NCI-H2196 (cell line): ENCODE measurements at regions not wholly inside any gene's neighbourhood (a gene's known extent, or its start where the extent isn't known, plus 50 kb on each side); places are given as distances from the start of the nearest gene placed in this dataset.
"Not testable (repeated sequence)": the region's sequence is repeated elsewhere in the genome, so short reads cannot be mapped to it uniquely, and the experiment has no call there.

Experiments used
- DNase-seq: peaks from one replicate; lab custom pipeline; 2025; ENCODE audit not compliant: unreplicated experiment; lab: John Stamatoyannopoulos, UW

- no peak for DNase-seq
These were observed 239.5 kb upstream of the RPS23 start for GRCh38 chr5:82517544-82518075.

DNA sequence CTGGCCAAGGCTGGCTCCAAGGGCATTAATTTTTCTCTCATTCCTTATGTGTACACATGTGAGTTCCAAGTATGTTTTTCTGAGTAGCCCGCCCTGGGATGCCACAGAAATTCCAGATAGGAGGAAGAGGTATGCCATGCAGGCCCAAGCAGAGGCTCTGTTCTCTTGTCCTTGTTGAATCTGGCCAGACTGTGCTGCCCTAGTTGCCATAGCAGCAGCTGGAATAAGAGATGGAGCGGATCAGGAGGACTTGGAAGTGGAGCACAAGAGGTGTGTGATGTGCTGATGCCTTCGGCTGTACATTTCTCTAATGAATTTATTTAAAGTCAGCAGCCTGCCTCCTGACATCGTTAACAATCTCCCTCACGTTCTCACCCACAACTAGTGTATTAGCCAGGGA lies 235.6 kb upstream of the RPS23 start:
- no peak for DNase-seq

- DNase-seq = no peak
These were observed 233.9 kb upstream of the RPS23 start for GRCh38 chr5:82512025-82512424.

DNA sequence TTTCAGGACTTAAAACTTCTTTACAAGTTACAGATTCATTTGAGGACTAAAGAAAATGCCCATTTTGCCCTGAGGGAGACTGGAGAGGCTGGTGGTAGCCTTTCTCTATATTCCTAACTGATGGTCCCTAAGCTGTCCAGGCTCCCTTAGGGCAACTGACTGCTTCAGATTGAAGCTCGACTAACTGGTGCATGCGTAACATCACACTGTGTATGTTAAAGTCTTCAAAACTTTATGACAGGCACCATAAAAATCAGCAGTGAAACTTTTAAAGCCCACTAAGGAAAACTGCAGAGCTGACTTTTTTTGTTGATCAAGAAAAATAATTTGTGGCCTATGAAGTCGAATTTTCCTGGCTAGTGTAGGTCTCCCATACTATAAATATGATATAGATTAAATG lies 233.0 kb upstream of the RPS23 start:
- no peak for DNase-seq

- DNase-seq = no peak
These were observed 231.6 kb upstream of the RPS23 start for GRCh38 chr5:82509762-82510161.

DNA sequence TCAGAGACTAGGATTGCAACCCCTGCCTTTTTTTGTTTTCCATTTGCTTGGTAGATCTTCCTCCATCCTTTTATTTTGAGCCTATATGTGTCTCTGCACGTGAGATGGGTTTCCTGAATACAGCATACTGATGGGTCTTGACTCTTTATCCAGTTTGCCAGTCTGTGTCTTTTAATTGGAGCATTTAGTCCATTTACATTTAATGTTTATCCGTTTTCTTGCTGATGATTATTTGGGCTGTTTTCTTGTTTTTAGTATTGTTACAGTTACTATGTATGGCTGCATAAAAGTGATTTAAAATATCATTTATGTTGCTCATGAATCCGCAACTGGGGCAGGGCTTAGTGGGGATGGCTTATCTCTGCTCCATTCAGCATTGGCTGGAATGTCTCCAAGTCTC lies 228.2 kb upstream of the RPS23 start:
- DNase-seq = not testable (repeated sequence)

DNA sequence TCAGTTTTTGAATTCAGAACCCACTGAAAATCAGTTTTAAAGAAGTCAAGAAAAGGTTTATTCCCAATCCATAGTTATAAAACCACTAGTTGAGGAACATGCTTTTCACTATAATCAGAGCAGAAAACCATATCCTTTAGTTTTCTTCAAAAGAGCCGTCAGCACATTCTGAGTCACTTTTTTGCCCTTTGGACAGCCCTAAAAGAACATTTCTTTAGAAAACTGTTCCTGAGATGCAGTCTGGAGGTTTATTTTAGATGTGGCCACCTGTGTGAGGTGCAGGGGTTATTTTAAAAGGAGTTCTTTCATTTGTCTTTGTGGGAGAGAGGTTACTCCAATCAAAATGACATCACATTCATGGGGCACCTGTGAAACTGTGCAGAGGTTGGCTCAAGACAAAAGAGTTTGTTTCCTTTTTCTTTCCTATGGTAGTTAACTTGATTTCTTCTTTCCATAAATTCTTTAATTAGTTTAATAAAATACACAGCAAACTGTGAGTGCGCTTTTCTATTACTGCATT lies 221.6 kb upstream of the RPS23 start:
- DNase-seq = no peak

- DNase-seq = no peak
These were observed 219.1 kb upstream of the RPS23 start for GRCh38 chr5:82497242-82497641.

DNA sequence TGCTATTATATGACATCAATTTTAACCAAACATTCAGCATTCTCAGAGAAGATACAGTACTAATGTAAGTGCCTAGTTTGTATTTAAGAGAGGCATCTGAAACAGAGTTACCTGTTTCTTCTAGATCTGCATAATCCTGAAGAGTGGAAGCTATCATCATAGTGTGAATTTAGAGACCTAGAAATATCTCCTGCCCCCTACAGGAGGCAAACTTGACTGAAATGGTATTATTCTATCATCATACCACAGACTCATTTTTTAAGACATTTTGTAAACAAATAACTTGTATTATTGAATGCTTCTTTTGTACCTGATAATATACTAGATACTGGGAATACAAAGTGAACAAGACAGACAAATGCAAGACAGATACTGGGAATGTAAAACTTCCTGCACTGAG lies 216.8 kb upstream of the RPS23 start:
- no peak for DNase-seq

GRCh38 chr5:82493221-82493620 lies 215.1 kb upstream of the RPS23 start:
- no peak for DNase-seq

- no peak for DNase-seq
These were observed 213.2 kb upstream of the RPS23 start for GRCh38 chr5:82491397-82491796.

DNA sequence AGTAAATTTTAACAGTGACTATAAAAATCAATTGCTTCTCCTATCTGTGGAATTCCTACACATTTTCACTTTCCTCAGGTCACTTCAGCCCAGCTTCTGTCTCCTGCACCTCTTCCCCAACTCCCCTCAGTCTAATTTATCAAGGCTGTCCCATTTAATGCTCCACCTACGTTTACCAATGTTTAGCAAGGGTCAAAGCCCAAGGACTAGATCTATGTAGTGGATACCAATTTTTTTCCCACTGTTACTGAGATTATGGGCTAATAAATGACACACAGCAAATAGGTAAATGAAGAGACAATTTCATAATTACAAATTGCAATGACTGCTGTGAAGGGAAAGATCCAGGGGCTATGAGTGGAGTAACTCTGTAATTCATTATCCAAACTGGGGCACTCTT lies 211.5 kb upstream of the RPS23 start:
- DNase-seq = no peak

DNA sequence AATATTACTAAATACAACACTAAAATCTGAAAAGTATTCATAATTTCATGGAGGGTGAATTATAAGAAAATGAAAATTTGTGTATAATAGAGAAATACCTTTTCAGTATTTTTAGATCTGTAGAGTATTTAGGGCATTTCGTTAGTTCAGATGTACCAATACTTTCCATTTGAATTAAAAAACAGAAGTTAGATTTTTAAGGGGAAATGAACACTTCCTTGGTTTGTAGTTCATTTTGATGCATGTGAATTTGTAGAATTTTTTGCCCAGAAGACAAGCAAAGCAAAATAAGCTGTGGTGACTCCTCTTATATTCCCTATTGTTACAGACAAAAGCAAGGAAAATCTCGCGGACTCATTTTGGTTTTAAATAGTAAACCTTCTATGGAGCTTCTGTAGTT lies 209.0 kb upstream of the RPS23 start:
- no peak for DNase-seq

DNA sequence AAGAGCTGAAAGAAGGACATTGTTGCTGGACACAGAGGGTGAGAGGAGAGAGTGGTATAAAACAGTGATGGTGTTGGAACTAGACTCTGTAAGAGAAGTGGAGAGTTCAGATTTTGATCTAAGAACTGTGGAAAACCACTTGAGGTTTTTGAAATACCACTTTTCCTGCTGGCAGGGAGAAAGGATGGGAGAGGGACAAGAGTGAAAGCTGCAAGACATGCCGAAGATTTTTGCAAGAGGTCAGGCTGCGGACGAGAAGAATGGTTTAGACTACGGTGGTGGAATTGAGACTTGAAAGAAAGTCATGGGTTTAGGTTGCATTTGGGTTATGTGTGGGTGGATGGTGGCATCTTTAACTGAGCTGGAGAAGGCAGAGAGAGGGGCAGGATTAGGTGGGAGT lies 202.2 kb upstream of the RPS23 start:
- DNase-seq = no peak

- no peak for DNase-seq
These were observed 198.0 kb upstream of the RPS23 start for GRCh38 chr5:82476155-82476554.

DNA sequence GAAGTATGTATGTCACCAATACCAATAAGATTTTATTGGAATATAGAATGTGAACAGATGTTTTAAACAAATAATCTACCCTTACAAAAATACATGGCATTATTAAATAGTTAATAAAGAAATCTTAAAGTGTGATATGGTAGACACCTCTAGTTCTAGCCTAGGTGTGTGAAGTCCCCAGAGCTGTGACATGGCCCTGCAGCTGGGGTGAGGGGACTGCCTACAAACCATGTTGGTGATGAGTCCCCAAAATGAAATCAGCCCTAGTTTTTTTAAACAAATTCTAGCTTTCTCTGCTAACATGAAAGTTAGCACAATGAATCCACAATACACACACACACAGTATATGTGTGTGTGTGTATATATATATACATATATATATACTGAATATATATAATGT lies 195.1 kb upstream of the RPS23 start:
- no peak for DNase-seq

- DNase-seq = no peak
These were observed 192.2 kb upstream of the RPS23 start for GRCh38 chr5:82470185-82470994.

- no peak for DNase-seq
These were observed 188.9 kb upstream of the RPS23 start for GRCh38 chr5:82466986-82467561.

DNA sequence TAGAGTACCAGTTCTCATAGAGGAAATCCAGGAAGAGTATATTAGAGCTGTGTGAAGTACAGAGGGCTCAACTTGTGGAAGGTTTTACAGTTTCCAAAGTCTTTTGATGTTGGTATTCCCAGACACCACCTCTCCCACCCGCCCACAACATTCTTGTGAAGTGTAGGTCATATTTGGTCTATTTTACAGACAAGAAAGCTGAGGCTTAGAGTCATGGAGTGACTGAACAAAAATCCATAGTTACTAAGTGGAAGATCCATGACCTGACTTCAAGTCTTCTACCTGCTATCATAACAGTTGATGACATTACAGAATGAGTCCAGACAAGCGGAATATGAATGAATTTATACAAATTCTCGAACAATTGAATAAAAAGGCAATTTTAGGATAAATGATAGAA lies 187.1 kb upstream of the RPS23 start:
- DNase-seq = no peak

- no peak for DNase-seq
These were observed 181.5 kb upstream of the RPS23 start for GRCh38 chr5:82459626-82460025.

DNA sequence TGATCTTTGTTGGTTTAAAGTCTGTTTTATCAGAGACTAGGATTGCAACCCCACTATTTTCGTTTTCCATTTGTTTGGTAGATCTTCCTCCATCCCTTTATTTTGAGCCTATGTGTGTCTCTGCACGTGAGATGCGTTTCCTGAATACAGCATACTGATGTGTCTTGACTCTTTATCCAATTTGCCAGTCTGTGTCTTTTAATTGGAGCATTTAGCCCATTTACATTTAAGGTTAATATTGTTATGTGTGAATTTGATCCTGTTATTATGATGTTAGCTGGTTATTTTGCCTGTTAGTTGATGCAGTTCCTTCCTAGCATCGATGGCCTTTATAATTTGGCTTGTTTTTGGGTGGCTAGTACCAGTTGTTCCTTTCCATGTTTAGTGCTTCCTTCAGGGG lies 177.2 kb upstream of the RPS23 start:
- not testable (repeated sequence) for DNase-seq

DNA sequence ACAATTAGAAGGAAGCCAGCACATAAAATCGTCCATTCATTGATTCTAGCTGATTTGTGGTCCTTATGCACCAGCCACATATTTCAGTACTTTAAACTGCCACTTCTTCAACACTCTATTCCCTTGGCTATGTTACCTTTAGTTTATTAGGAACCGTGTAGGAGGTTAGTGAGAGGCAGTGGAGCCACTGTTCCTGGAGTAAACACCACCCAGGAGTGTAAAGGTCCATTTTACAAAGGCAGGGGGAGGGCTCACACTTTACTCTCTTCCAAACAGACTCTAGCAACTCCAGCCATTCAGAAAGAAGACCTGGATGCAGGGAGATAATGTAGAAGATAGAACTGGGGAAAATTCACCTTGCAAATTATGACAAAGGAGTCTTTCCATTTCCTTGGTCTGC lies 170.2 kb upstream of the RPS23 start:
- no peak for DNase-seq
